GM21381 (cell line): ENCODE measurements at regions not wholly inside any gene's neighbourhood (a gene's known extent, or its start where the extent isn't known, plus 50 kb on each side); places are given as distances from the start of the nearest gene placed in this dataset.
A peak's percentile ranks its signal among the peaks of the same experiment; 100 is the strongest.

Source experiments
- ATAC-seq: cut with Tn5 transposase; IDR thresholded peaks from one replicate; pipeline ENCODE4 v1.9.1; 2021; ENCODE audit warnings: mild to moderate bottlenecking, moderate library complexity; ENCODE audit not compliant: unreplicated experiment

DNA sequence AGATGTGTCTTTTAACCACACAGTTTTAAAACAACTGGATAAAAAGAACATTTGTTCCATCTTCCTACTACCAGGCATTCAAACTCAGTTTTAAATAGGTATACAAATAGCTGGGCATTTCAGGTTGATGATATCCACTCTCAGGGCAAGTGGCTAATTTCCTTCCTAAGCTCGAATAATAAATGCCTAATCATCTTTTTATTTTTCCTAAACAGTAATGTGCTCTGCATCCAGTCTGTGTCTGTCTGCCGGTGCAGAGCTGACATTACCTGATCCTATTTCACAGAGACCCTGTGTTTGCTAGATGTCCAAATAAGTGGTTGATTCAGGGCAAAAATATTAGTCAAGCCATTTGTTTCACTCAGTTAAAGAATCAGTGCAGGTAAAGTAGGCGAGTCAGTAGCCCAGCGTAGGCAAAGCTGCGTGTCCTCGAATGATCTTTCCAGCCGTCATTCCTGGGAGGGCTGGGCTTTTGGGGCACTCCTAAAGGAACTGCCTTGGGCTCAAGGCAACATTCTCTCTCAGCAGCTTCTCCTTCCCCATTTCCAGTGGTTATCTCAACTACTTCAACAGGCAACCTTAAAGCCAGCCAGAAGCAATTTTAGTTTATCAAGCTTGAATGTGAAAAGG, 74.2 kb upstream of the BMP2 start:
- ATAC-seq = no peak

GRCh38 chr20:6692566-6693173, 74.8 kb upstream of the BMP2 start:
- ATAC-seq = no peak

DNA sequence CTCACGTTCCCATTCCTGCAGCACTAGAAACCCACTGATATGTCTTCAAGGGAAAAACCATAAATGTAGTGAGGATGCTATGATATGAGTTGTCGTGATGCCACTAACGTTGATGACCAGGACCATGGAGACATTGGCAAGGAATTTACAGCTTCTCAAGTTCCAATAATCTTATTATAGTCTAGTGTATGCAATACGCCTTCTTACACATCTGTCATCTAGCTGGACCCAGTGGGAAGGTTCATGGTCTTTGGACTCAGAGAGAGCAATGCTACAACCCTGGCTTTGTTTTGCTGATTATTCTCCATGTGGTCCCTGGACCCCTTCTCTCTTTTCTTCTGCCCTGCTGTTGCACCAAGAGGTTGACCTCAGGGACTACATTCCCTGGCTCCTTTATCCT, 76.0 kb upstream of the BMP2 start:
- no peak for ATAC-seq

DNA sequence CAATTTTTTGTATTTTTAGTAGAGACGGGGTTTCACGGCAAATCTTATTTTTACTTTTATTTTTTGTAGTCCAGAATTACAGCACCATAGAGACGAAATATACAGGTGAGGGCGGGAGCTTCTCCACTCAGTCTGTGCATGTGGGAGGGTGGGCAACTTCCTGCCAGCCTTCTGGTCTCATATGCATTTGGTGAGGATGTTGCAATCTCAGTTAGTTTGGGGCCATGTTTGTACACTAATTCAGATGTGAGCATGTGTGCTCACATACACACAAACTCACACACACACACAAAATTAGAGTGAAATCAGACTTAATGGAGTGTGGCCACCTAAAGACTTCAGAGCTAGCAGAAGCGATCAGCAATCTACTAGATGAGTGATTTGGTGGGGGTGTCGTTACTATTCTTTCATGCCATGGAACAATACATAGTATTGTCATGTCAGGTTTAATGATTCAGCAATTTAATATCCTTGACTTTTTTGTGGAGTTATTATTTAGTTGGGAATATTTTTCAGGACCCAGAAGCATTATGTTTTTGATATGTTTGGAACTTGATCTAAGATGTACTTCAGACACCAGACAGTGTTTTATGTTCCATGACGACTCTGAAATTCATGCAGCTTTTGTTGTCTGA, 78.0 kb upstream of the BMP2 start:
- no peak for ATAC-seq

- ATAC-seq = peak; percentile 82
These were observed 81.3 kb upstream of the BMP2 start for GRCh38 chr20:6686171-6686570.

DNA sequence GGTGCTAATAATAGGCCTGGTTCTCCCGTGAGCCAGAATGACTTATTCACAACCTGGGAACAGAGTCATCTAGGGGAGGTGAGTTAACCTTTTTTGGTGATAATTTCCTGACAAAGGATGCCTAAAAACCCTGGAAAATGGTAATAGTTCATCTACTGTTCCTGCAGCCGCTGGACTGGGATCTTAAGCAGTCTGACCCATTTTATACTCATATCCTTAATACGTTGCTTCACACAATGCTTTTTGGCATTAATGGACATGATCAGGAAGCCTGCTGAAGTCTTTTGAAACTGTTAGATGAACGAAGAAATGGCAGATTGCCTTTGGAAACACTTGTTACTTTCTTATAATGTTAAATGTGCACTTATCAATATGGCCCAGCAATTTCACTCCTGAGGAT, 81.9 kb upstream of the BMP2 start:
- ATAC-seq = no peak

DNA sequence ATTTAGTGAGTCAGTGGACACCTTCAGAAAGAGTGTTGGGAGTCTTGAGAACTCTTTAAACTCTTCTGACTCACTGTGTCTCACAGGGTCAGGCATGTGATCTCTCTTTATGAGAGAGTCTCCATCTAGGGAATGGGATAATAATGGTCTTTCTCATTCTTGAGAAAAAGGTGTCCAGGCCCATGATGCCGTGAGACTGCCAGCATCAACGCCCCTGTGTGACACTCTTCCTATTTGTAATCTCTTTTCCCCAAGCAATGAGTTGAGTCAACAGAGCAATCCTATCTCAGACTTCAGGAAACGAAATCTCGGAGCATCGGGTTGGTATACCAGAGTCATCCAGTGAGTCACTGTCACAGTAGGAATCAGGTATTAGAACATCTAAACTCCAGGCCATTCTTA, 82.3 kb upstream of the BMP2 start:
- ATAC-seq = no peak

GRCh38 chr20:6683021-6683977, 84.2 kb upstream of the BMP2 start:
- no peak for ATAC-seq

- ATAC-seq = no peak
These were observed 86.6 kb upstream of the BMP2 start for GRCh38 chr20:6680854-6681253.

GRCh38 chr20:6680441-6680840, 87.0 kb upstream of the BMP2 start:
- ATAC-seq = no peak

- ATAC-seq = no peak
These were observed 88.4 kb upstream of the BMP2 start for GRCh38 chr20:6679086-6679485.

GRCh38 chr20:6678101-6678500, 89.4 kb upstream of the BMP2 start:
- ATAC-seq = no peak

GRCh38 chr20:6674831-6675230, 92.7 kb upstream of the BMP2 start:
- ATAC-seq = no peak

DNA sequence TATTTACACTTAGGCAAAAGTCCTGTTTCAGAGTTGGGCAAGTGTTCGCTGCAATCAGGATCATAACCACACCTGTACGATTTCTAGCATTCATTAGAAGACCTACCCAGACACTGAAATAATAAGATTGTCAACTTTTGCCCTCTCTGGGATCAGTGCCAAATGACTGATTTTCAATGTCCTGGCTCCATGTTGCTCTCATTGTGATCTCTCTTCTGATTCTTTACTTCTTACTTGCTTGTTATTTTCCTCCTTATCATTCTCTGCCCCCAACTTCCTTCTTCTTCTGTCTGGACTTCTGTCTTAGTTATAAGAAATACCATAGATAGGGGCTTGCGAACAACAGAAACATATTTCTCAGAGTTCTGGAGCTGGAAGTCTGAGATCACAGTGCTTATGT, 94.4 kb upstream of the BMP2 start:
- ATAC-seq = no peak

- no peak for ATAC-seq
These were observed 95.7 kb upstream of the BMP2 start for GRCh38 chr20:6671829-6672228.

- no peak for ATAC-seq
These were observed 98.9 kb upstream of the BMP2 start for GRCh38 chr20:6668546-6668945.

DNA sequence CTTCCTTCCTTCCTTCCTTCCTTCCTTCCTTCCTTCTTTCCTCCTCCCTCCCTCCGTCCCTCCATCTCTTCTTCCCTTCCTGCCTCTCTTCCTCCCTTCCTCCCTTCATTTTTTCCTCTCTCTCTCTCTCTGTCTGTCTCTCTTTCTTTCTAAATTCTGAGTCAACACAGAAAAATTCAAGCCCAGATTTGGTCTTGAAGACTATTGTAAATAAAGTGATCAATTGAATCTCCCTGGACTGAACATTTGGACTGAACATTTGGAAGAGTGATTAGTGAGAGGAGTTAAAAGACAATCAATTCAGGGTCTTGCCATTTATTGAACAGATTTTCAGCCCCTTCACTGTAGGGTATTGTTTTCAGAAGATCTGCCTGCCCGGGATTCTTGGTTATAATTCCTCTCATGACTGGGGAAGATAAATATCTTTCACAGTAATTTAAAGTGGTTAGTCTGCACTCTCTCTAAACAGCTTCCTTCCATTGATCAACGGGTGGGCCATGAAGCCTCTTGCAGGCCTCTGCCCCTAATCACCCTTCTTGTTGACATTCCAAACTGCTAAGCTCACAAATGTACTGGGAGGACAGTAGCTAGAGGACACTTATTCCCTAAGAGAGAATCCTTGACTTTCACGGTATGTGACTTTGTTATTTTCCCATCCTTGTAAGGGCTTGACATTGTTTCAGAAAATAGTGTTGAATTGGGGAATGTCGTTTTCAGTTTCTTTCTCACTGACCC, 101.7 kb upstream of the BMP2 start:
- no peak for ATAC-seq

GRCh38 chr20:6665161-6665560, 102.3 kb upstream of the BMP2 start:
- no peak for ATAC-seq

DNA sequence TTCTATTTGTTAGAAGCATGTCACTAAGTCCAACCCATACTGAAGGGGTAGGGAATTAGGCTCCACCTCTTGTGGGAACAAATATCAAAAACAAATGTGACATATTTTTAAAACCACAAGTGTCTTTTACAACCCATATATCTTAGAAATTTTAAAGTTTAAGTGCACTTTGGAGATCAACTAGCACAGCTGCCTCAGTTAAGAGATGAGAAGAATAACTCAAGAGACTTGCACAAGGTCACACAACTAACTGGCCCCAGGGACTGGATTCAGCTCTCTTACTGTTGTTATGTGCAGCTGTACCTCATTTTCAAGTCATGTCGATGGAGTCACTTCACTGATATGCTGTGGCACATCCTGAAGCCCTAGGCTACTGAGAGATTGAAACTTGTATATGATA, 102.9 kb upstream of the BMP2 start:
- no peak for ATAC-seq

DNA sequence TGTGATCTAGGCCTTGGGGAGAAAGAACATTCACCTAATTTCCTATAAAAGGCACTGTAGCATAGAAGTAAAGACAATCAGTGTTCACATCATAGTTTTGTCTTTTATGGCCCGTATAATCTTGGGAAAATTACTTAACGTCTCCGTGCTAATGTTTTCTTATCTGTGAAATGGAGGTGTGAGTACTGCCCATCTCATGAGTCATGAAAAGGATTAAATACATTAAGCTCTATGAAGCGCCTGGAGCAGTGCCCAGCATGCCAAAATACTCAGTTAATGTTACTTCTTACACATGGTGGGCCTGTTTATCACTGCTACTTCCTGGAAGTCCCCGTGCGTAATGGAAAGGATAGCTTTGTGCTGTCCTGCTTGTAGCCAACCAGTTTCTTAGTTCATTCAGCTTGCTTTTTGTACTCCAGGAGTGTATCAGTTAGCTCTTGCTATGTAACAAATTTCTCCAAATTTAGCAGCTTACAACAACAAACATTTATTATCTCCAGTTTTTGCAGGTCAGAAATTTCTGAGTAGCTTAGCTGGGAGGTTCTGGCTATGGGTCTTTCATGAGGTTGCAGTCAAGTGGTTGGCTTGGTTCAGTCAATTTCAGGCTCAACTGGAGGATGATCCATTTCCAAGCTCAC, 103.6 kb upstream of the BMP2 start:
- no peak for ATAC-seq
